Activated CD8-positive, alpha-beta T cell treated with anti-CD3 and anti-CD28 coated beads for 36 hours (primary cell): ENCODE measurements at regions not wholly inside any gene's neighbourhood (a gene's known extent, or its start where the extent isn't known, plus 50 kb on each side); places are given as distances from the start of the nearest gene placed in this dataset.

Experiments
- ATAC-seq: fragments of 200-7000 bp; cut with Tn5 transposase; one replicate; pipeline ENCODE4 v1.10.0; 2021; ENCODE audit warnings: mild to moderate bottlenecking, moderate library complexity
- CTCF ChIA-PET: fragments of 350-600 bp; sonication (Branson Sonifier 250); formaldehyde crosslinking; loops from one replicate; lab custom pipeline; 2021; ENCODE audit warnings: antibody characterized with exemption; lab: Charles Lee
- POLR2A ChIA-PET: fragments of 350-600 bp; sonication (Branson Sonifier 250); formaldehyde crosslinking; loops from one replicate; lab custom pipeline; 2021; ENCODE audit warnings: antibody characterized with exemption; lab: Charles Lee
- DNase-seq: peaks from one replicate; pipeline ENCODE4 v3.0.0-alpha.2; 2020
- H3K27ac Mint-ChIP-seq: one replicate; pipeline ENCODE4 v1.8.0; 2021; ENCODE audit warnings: mild to moderate bottlenecking, mixed read lengths
- H3K27me3 Mint-ChIP-seq: one replicate; pipeline ENCODE4 v1.8.0; 2021; ENCODE audit warnings: mixed read lengths
- H3K36me3 Mint-ChIP-seq: one replicate; pipeline ENCODE4 v1.8.0; 2021; ENCODE audit warnings: low read depth, mixed read lengths
- H3K4me1 Mint-ChIP-seq: one replicate; pipeline ENCODE4 v1.8.0; 2021; ENCODE audit warnings: low read depth, mixed read lengths
- H3K4me3 Mint-ChIP-seq: one replicate; pipeline ENCODE4 v1.8.0; 2021; ENCODE audit warnings: mild to moderate bottlenecking, moderate library complexity, mixed read lengths
- H3K9me3 Mint-ChIP-seq: one replicate; pipeline ENCODE4 v1.8.0; 2021; ENCODE audit warnings: mixed read lengths
- intact Hi-C: fragments of 100-400 bp; cut with micrococcal nuclease; formaldehyde crosslinking; loops from one replicate; pipeline ENCODE4 v1.10.0; 2022
- TF ChIP-seq, protein P1 (sequence below): fragments of 200-600 bp; IDR thresholded peaks from one replicate; pipeline ENCODE4 v1.8.0; 2022; ENCODE audit warnings: antibody characterized with exemption, mild to moderate bottlenecking

DNA sequence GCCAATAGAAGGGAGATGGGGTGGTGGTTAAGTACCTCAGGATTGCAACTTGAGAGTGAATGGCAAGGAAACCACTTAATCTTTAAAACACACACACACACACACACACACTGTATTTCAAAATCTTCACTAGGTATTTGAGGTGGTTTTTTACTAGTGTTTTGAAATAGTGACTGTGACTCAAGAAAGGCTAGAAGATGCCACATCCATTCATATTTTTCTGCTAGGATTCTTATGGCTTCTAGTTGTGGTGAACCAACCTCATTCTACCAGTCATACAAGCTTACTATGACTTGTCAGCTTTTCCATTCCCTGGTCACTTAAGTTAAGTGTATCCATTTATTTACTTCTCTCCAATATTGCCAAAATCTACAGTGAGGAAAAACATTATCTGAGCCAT is 519.4 kb upstream of the JAG1 start:
- Mint-ChIP-seq H3K36me3 (no peaks in the 10 kb centered on the region), H3K27me3 (no peaks in the 10 kb centered on the region), H3K4me1 (no peaks in the 10 kb centered on the region), H3K9me3 (no peaks in the 10 kb centered on the region), H3K27ac (no peak overlapping the region), H3K4me3 (no peak overlapping the region)
- POLR2A ChIA-PET = no interaction called here
- DNase-seq = no peak
- no peak for ATAC-seq
- TF ChIP-seq, protein P1, sequence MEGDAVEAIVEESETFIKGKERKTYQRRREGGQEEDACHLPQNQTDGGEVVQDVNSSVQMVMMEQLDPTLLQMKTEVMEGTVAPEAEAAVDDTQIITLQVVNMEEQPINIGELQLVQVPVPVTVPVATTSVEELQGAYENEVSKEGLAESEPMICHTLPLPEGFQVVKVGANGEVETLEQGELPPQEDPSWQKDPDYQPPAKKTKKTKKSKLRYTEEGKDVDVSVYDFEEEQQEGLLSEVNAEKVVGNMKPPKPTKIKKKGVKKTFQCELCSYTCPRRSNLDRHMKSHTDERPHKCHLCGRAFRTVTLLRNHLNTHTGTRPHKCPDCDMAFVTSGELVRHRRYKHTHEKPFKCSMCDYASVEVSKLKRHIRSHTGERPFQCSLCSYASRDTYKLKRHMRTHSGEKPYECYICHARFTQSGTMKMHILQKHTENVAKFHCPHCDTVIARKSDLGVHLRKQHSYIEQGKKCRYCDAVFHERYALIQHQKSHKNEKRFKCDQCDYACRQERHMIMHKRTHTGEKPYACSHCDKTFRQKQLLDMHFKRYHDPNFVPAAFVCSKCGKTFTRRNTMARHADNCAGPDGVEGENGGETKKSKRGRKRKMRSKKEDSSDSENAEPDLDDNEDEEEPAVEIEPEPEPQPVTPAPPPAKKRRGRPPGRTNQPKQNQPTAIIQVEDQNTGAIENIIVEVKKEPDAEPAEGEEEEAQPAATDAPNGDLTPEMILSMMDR = no peak
- intact Hi-C loops = no loop called here
- CTCF ChIA-PET = no interaction called here

DNA sequence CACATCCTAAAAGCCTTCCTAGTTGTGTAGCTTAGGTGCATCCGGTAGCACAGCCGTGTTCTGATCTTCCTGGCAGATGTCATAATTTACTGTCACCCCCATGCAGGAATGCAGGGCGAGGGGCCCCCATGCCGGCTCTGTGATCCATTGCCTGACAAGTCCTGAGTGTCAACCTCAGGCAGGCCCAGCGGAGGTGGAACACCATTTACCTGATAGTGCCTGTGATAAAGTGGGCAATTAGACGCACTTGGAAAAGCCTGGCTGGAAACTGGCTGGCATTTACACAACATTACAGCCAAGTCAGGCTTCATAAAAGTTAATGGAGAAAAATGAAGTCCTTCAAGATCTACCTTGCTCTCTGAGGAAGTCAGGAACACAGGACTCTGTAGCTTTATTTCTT is 521.4 kb upstream of the JAG1 start:
- POLR2A ChIA-PET = no interaction called here
- DNase-seq (no peak), ATAC-seq (no peak)
- no peaks in the 10 kb centered on the region for H3K36me3 Mint-ChIP-seq
- peaks cover 1% of the 10 kb centered on the region for H3K27me3 Mint-ChIP-seq
- H3K4me3 Mint-ChIP-seq = no peak overlapping the region
- H3K9me3 Mint-ChIP-seq = no peaks in the 10 kb centered on the region
- intact Hi-C loops = no loop called here
- TF ChIP-seq, protein P1 = no peak
- CTCF ChIA-PET = no interaction called here
- no peak overlapping the region for H3K27ac Mint-ChIP-seq
- no peaks in the 10 kb centered on the region for H3K4me1 Mint-ChIP-seq

DNA sequence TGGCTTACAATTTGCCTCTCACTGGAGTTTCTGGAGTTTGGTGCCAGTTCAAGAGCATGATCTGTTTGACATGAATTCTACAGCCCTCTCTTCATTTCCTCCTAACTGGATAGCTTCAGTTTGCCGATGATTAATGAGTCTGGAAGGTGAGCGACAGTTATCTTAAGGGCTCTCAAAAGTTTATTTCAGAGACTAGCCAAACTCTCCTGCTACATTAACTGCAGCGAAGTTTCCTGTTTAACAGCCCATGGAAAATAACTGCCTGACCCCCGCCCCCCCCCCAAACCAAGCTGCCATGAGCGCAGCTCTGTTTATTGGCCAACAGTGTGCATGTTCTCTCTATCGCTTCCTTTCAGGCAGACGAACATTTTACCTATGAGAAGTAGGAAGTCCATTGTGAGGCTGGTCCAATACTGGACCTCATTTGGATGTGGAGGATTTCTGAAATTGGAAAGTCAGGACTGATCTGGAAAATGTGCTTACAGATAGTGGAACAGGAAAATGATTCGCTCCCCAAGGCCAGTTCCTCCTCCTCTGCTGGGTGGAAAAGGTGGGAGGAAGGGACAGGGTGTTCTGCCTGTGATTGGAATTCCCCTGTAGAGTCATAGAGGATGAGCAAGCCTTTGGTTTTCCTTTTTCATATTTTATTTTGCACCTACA is 522.2 kb upstream of the JAG1 start:
- Mint-ChIP-seq H3K27me3 (peaks cover 1% of the 10 kb centered on the region), H3K36me3 (no peaks in the 10 kb centered on the region), H3K4me3 (no peak overlapping the region), H3K27ac (no peak overlapping the region), H3K9me3 (no peaks in the 10 kb centered on the region), H3K4me1 (no peaks in the 10 kb centered on the region)
- DNase-seq = no peak
- intact Hi-C loops = no loop called here
- ATAC-seq = no peak
- CTCF ChIA-PET = no interaction called here
- POLR2A ChIA-PET = no interaction called here
- TF ChIP-seq, protein P1 = no peak

- peaks cover 1% of the 10 kb centered on the region for H3K27me3 Mint-ChIP-seq
- H3K27ac Mint-ChIP-seq = no peak overlapping the region
- H3K36me3 Mint-ChIP-seq = no peaks in the 10 kb centered on the region
- no peaks in the 10 kb centered on the region for H3K4me1 Mint-ChIP-seq
- no peak for ATAC-seq
- intact Hi-C loops = no loop called here
- ChIA-PET CTCF (no interaction called here), POLR2A (no interaction called here)
- no peaks in the 10 kb centered on the region for H3K9me3 Mint-ChIP-seq
- no peak for DNase-seq
- H3K4me3 Mint-ChIP-seq = no peak overlapping the region
- TF ChIP-seq, protein P1 = no peak
These were observed 524.1 kb upstream of the JAG1 start for GRCh38 chr20:11197851-11198250.

GRCh38 chr20:11200423-11200822 is 526.6 kb upstream of the JAG1 start:
- no peaks in the 10 kb centered on the region for H3K4me1 Mint-ChIP-seq
- H3K9me3 Mint-ChIP-seq = no peaks in the 10 kb centered on the region
- intact Hi-C loops = no loop called here
- ChIA-PET CTCF (no interaction called here), POLR2A (no interaction called here)
- H3K36me3 Mint-ChIP-seq = no peaks in the 10 kb centered on the region
- no peak overlapping the region for H3K27ac Mint-ChIP-seq
- DNase-seq (no peak), ATAC-seq (no peak)
- peaks cover 1% of the 10 kb centered on the region for H3K27me3 Mint-ChIP-seq
- TF ChIP-seq, protein P1 = no peak
- H3K4me3 Mint-ChIP-seq = no peak overlapping the region
